ENCODE measurements at regions not wholly inside any gene's neighbourhood (a gene's known extent, or its start where the extent isn't known, plus 50 kb on each side); places are given as distances from the start of the nearest gene placed in this dataset.
A peak's percentile ranks its signal among the peaks of the same experiment; 100 is the strongest.
"Not testable (repeated sequence)": the region's sequence is repeated elsewhere in the genome, so short reads cannot be mapped to it uniquely, and the experiment has no call there.

- TF ChIP-seq CHD2 (IDR thresholded peaks at IDR 0.05; ENCODE audit: low read length, partially characterized antibody) (no peak), USF2 (IDR thresholded peaks at IDR 0.05; ENCODE audit: borderline replicate concordance, low read depth, low read length) (no peak), RXRA (IDR thresholded peaks at IDR 0.05; ENCODE audit: borderline replicate concordance, low read depth) (no peak), YY1 (IDR thresholded peaks at IDR 0.05; ENCODE audit: low read depth) (no peak), JUND (IDR thresholded peaks at IDR 0.05) (no peak), USF1 (IDR thresholded peaks at IDR 0.05; ENCODE audit: borderline replicate concordance, low read depth) (no peak), FOXJ3 (CRISPR knock-in tag; IDR thresholded peaks at IDR 0.05) (no peak), TEAD4 (IDR thresholded peaks at IDR 0.05; ENCODE audit: borderline replicate concordance, insufficient read depth) (no peak)
- TF ChIP-seq, protein P1, sequence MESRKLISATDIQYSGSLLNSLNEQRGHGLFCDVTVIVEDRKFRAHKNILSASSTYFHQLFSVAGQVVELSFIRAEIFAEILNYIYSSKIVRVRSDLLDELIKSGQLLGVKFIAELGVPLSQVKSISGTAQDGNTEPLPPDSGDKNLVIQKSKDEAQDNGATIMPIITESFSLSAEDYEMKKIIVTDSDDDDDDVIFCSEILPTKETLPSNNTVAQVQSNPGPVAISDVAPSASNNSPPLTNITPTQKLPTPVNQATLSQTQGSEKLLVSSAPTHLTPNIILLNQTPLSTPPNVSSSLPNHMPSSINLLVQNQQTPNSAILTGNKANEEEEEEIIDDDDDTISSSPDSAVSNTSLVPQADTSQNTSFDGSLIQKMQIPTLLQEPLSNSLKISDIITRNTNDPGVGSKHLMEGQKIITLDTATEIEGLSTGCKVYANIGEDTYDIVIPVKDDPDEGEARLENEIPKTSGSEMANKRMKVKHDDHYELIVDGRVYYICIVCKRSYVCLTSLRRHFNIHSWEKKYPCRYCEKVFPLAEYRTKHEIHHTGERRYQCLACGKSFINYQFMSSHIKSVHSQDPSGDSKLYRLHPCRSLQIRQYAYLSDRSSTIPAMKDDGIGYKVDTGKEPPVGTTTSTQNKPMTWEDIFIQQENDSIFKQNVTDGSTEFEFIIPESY (IDR thresholded peaks at IDR 0.05; ENCODE audit: borderline replicate concordance, low read depth) = no peak
These were observed 1401.6 kb downstream of the ADGRL3 start (continued) for GRCh38 chr4:62601737-62602136.

GRCh38 chr4:62595265-62595664 lies 1395.1 kb downstream of the ADGRL3 start:
- H3K9me3 ChIP-seq; H3K4me1 ChIP-seq (ENCODE audit: control insufficient read depth in 1 of 2, insufficient read depth in 2 of 2, low read depth in 1 of 2, low read length in 1 of 2); DNase-seq; H3K9ac ChIP-seq; H3K9me2 ChIP-seq; H3K4me3 ChIP-seq (ENCODE audit: low read depth in 2 of 2, low read length in 1 of 2); H3F3A ChIP-seq (replicated peaks; ENCODE audit: insufficient read depth); POLR2A ChIA-PET; H3K79me2 ChIP-seq (ENCODE audit: insufficient read depth); H3K27ac ChIP-seq (ENCODE audit: low read depth in 2 of 2, low read length in 1 of 2); H3K27me3 ChIP-seq (ENCODE audit: insufficient read depth); H3K36me3 ChIP-seq (replicated peaks in 1 of 2; ENCODE audit: control insufficient read depth in 1 of 2, insufficient read depth in 2 of 2, low read length in 1 of 2); H4K20me1 ChIP-seq (ENCODE audit: insufficient read depth); CTCF ChIA-PET; H2AFZ ChIP-seq (ENCODE audit: low read depth); H3K4me2 ChIP-seq: not testable (repeated sequence)
- WGBS (ENCODE audit: low lambda C conversion rate) = 69% methylated on average over 10 of the region's 12 CpGs
- TF ChIP-seq, protein P2, sequence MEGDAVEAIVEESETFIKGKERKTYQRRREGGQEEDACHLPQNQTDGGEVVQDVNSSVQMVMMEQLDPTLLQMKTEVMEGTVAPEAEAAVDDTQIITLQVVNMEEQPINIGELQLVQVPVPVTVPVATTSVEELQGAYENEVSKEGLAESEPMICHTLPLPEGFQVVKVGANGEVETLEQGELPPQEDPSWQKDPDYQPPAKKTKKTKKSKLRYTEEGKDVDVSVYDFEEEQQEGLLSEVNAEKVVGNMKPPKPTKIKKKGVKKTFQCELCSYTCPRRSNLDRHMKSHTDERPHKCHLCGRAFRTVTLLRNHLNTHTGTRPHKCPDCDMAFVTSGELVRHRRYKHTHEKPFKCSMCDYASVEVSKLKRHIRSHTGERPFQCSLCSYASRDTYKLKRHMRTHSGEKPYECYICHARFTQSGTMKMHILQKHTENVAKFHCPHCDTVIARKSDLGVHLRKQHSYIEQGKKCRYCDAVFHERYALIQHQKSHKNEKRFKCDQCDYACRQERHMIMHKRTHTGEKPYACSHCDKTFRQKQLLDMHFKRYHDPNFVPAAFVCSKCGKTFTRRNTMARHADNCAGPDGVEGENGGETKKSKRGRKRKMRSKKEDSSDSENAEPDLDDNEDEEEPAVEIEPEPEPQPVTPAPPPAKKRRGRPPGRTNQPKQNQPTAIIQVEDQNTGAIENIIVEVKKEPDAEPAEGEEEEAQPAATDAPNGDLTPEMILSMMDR (IDR thresholded peaks at IDR 0.05) = peak; percentile 31; the same call in 1 of the 2 replicates
- TF ChIP-seq RAD21 (IDR thresholded peaks at IDR 0.05; ENCODE audit: low read length) = peak; percentile 15; the same call in 1 of the 2 replicates
